BE2C (cell line): ENCODE measurements at regions not wholly inside any gene's neighbourhood (a gene's known extent, or its start where the extent isn't known, plus 50 kb on each side); places are given as distances from the start of the nearest gene placed in this dataset.

Experiments used
- DNase-seq: peaks from one replicate; pipeline ENCODE4 v3.0.0-alpha.2; 2020
- H3K27me3 ChIP-seq: fragments of 250-450 bp; sonication (Bioruptor Pico); 2 replicates; pipeline ENCODE4 v1.5.1; 2020; ENCODE audit warnings: mild to moderate bottlenecking
- H3K36me3 ChIP-seq: fragments of 250-450 bp; sonication (Bioruptor Pico); 2 replicates; pipeline ENCODE4 v1.5.1; 2020; ENCODE audit warnings: mild to moderate bottlenecking
- H3K4me1 ChIP-seq: fragments of 250-450 bp; sonication (Bioruptor Pico); 2 replicates; pipeline ENCODE4 v1.5.1; 2020
- H3K4me3 ChIP-seq: 2 replicates; pipeline ENCODE4 v1.5.1; 2011; ENCODE audit warnings: low read depth, low read length
- H3K9me3 ChIP-seq: fragments of 250-450 bp; sonication (Bioruptor Pico); 2 replicates; pipeline ENCODE4 v1.5.1; 2020
- CTCF ChIP-seq: IDR thresholded peaks from 2 replicates; pipeline ENCODE4 v1.5.1; 2012; ENCODE audit warnings: mild to moderate bottlenecking, low read depth, low read length

GRCh38 chr2:64768491-64769005 lies 114.8 kb upstream of the SERTAD2 start:
- no peaks in the 10 kb centered on the region for H3K36me3 ChIP-seq
- TF ChIP-seq CTCF, result no peak
- H3K4me3 ChIP-seq, result peak overlapping the region; percentile 75
- no peaks in the 10 kb centered on the region for H3K4me1 ChIP-seq
- H3K9me3 ChIP-seq, result no peaks in the 10 kb centered on the region
- DNase-seq, result no peak
- H3K27me3 ChIP-seq, result no peaks in the 10 kb centered on the region

GRCh38 chr2:64769392-64770044 lies 115.8 kb upstream of the SERTAD2 start:
- DNase-seq, result no peak
- H3K4me1 ChIP-seq, result no peaks in the 10 kb centered on the region
- H3K9me3 ChIP-seq, result no peaks in the 10 kb centered on the region
- no peak overlapping the region for H3K4me3 ChIP-seq
- no peak for TF ChIP-seq CTCF
- H3K27me3 ChIP-seq, result no peaks in the 10 kb centered on the region
- H3K36me3 ChIP-seq, result no peaks in the 10 kb centered on the region

- H3K4me1 ChIP-seq, result no peaks in the 10 kb centered on the region
- H3K27me3 ChIP-seq, result no peaks in the 10 kb centered on the region
- TF ChIP-seq CTCF, result no peak
- no peaks in the 10 kb centered on the region for H3K9me3 ChIP-seq
- DNase-seq, result no peak
- H3K4me3 ChIP-seq, result no peak overlapping the region
- H3K36me3 ChIP-seq, result no peaks in the 10 kb centered on the region
Measured at GRCh38 chr2:64770137-64770780, 116.5 kb upstream of the SERTAD2 start.

- no peak overlapping the region for H3K4me3 ChIP-seq
- no peaks in the 10 kb centered on the region for H3K36me3 ChIP-seq
- H3K9me3 ChIP-seq, result no peaks in the 10 kb centered on the region
- no peaks in the 10 kb centered on the region for H3K4me1 ChIP-seq
- H3K27me3 ChIP-seq, result no peaks in the 10 kb centered on the region
- peak; percentile 12 for DNase-seq
- no peak for TF ChIP-seq CTCF
Measured at GRCh38 chr2:64770781-64771334, 117.1 kb upstream of the SERTAD2 start.

- H3K9me3 ChIP-seq, result no peaks in the 10 kb centered on the region
- TF ChIP-seq CTCF, result no peak
- H3K4me1 ChIP-seq, result no peaks in the 10 kb centered on the region
- no peak overlapping the region for H3K4me3 ChIP-seq
- H3K36me3 ChIP-seq, result no peaks in the 10 kb centered on the region
- H3K27me3 ChIP-seq, result no peaks in the 10 kb centered on the region
- no peak for DNase-seq
Measured at GRCh38 chr2:64771737-64772136, 118.0 kb upstream of the SERTAD2 start.
